ENCODE measurements at regions not wholly inside any gene's neighbourhood (a gene's known extent, or its start where the extent isn't known, plus 50 kb on each side); places are given as distances from the start of the nearest gene placed in this dataset.

- Histone ChIP-seq H2AK5ac (ENCODE audit: low read depth, low read length) (no peak overlapping the region), H3K9ac (replicated peaks in 1 of 4; ENCODE audit: extremely low read depth in 1 of 4, low read depth in 3 of 4, low read length in 3 of 4) (no peak overlapping the region), H3K9me3 (ENCODE audit: insufficient read depth in 2 of 2, low read depth in 1 of 2, low read length in 1 of 2) (no peaks in the 10 kb centered on the region), H2BK12ac (ENCODE audit: low read depth, low read length) (no peak overlapping the region), H3K36me3 (ENCODE audit: control insufficient read depth in 2 of 4, insufficient read depth in 4 of 4, low read length in 3 of 4) (no peaks in the 10 kb centered on the region), H3K79me2 (ENCODE audit: control insufficient read depth in 1 of 2, insufficient read depth in 2 of 2, low read length in 2 of 2) (no peaks in the 10 kb centered on the region), H3K27me3 (replicated peaks in 1 of 4; ENCODE audit: control insufficient read depth in 3 of 4, extremely low read depth in 1 of 4, insufficient read depth in 3 of 4, low read length in 3 of 4) (no peaks in the 10 kb centered on the region), H3K4ac (replicated peaks; ENCODE audit: insufficient read length, low read depth, low read length) (no peak overlapping the region), H4K8ac (ENCODE audit: extremely low read depth, insufficient read depth, low read length) (no peak overlapping the region), H4K20me1 (replicated peaks in 1 of 2; ENCODE audit: control insufficient read depth in 1 of 2, insufficient read depth in 2 of 2, low read length in 2 of 2) (no peaks in the 10 kb centered on the region), H2BK120ac (replicated peaks; ENCODE audit: low read depth, low read length) (no peak overlapping the region), H3K18ac (ENCODE audit: extremely low read depth, low read length) (no peak overlapping the region), H3K4me1 (replicated peaks in 1 of 4; ENCODE audit: control insufficient read depth in 3 of 4, insufficient read depth in 4 of 4, low read length in 3 of 4) (peaks cover 0 to 5% (median 0%) of the 10 kb centered on the region in 4 experiments; a peak in 1 of 7 replicates), H3K4me2 (ENCODE audit: insufficient read depth in 1 of 2, low read depth in 2 of 2, low read length in 2 of 2) (no peak overlapping the region), H3K4me3 (ENCODE audit: extremely low read depth in 1 of 4, insufficient read depth in 2 of 4, low read depth in 3 of 4, low read length in 4 of 4) (no peak overlapping the region), H2BK20ac (ENCODE audit: low read length) (no peak overlapping the region), H2BK15ac (ENCODE audit: low read length) (no peak overlapping the region), H3K79me1 (ENCODE audit: low read depth, low read length) (no peaks in the 10 kb centered on the region), H4K91ac (replicated peaks; ENCODE audit: insufficient read length, low read length) (no peak overlapping the region), H3K14ac (ENCODE audit: insufficient read length) (no peak overlapping the region), H3K27ac (ENCODE audit: low read depth, low read length) (no peak overlapping the region), H2AFZ (ENCODE audit: low read length) (no peak overlapping the region), H3K56ac (replicated peaks; ENCODE audit: insufficient read length, low read depth, low read length) (no peak overlapping the region), H3K23ac (ENCODE audit: insufficient read length) (no peak overlapping the region), H3K23me2 (ENCODE audit: low read depth, low read length) (no peaks in the 10 kb centered on the region), H2BK5ac (ENCODE audit: low read depth, low read length) (no peak overlapping the region), H4K5ac (ENCODE audit: insufficient read length, low read depth, low read length) (no peak overlapping the region)
- ChIA-PET POLR2A (ENCODE audit: partially characterized antibody) (no interaction called here), CTCF (ENCODE audit: partially characterized antibody) (no interaction called here)
- 92% methylated on average over 8 of the region's 8 CpGs; no CpG with 5 or more reads in 1 of the 2 experiments for WGBS, 2 experiments (ENCODE audit: extremely low coverage in 1 of 2, insufficient coverage in 1 of 2, insufficient read length in 1 of 2, insufficient replicate concordance in 2 of 2, low coverage in 1 of 2, low lambda C conversion rate in 2 of 2, missing lambda C conversion rate in 1 of 2)
- no peak for DNase-seq (ENCODE audit: low read depth in 1 of 2, low spot score in 2 of 2)
- TF ChIP-seq TAF1 (IDR thresholded peaks at IDR 0.05; ENCODE audit: low read depth, low read length) = no peak
- TF ChIP-seq SP1 (IDR thresholded peaks at IDR 0.05; ENCODE audit: low read depth, low read length) = no peak
- no peak for TF ChIP-seq RBBP5 (IDR thresholded peaks at IDR 0.05; ENCODE audit: borderline replicate concordance, low read depth, low read length)
- no peak for TF ChIP-seq SIRT6 (IDR thresholded peaks at IDR 0.05; ENCODE audit: low read length)
- no peak for TF ChIP-seq ATF3 (IDR thresholded peaks at IDR 0.05; ENCODE audit: insufficient read depth, low read depth, low read length)
- no peak for TF ChIP-seq JUN (IDR thresholded peaks at IDR 0.05; ENCODE audit: low read depth, low read length)
- no peak for FAIRE-seq
Measured at GRCh38 chr12:115756804-115757203, 520.7 kb downstream of the MED13L start.

All from H1 (cell line).